NCI-H1694 (cell line): ENCODE measurements at regions not wholly inside any gene's neighbourhood (a gene's known extent, or its start where the extent isn't known, plus 50 kb on each side); places are given as distances from the start of the nearest gene placed in this dataset.
"Not testable (repeated sequence)": the region's sequence is repeated elsewhere in the genome, so short reads cannot be mapped to it uniquely, and the experiment has no call there.

Experiments
- DNase-seq: peaks from one replicate; lab custom pipeline; 2025; lab: John Stamatoyannopoulos, UW

DNA sequence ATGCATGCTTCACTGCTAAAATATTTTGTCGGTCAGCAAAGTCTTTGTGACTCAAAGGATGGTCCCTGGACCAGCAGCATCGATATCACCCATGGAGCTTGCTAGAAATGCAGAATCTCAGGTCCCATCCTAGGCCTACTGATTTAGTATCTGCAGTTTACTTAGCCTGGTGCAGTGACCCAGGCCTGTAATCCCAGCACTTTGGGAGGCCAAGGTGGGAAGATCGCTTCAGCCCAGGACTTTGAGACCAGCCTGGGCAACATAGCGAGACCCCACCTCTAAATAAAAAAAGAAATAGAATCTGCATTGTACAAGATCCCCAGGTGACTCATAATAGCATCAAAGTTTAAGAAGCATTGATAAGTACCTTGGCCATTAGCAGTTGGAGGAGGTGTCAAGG lies 248.7 kb downstream of the CD83 start:
- no peak for DNase-seq

DNA sequence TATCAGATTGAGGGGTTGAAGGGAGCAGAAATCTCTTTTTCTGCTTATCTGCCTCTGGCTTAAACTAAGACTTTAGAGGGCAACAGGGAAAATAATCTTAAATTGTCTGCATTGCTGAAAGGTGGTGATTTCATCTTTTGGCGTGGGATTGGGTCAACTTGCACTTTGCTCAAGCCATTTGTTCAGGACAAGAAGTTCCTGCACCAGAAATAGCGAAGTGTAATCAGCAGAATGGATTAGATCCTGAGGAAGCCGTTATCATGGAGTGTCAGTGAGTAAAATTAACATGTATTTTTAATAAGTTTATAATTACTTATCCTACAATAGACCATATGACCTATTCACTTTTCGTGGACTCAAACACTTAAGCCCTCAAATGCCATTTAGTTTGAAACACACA lies 249.3 kb downstream of the CD83 start:
- no peak for DNase-seq

DNA sequence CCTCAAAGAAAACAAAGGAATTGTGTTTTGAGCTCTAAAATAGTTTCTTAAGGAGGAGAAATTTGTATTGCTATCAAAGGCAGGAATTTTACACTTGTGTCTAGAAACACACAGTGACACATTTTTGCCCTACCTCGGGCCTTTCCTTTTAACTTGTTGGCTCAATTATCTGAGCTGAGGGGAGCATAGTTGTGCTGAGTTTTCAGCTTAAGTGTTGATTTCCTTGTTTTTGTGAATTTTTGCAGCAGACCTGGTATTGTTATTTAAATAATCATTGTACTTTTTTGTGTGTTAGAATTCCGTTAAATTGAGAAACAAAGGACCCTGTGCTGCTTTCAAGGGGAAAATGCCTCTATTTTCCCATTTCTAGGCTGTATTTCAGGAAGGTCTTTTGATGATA lies 249.7 kb downstream of the CD83 start:
- no peak for DNase-seq

DNA sequence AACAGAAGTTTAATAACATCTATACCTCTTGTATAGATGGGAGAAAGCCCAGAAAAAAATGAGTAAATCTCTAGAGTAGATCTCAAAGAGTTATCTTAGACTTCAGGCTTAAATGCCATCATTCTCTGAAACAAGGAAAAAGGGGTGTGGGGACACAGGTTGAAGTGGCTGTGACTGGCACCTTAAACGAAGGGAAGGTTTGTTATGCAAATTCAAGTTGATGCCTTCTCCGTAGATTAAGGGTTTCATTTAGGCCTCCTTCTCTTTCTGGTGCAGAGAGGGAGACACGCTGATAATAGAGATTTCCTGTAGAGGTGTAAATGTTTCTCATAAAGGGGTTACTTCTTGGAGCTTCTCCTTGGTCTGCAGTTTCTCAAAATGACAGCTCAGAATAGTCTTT lies 252.1 kb downstream of the CD83 start:
- DNase-seq: no peak

DNA sequence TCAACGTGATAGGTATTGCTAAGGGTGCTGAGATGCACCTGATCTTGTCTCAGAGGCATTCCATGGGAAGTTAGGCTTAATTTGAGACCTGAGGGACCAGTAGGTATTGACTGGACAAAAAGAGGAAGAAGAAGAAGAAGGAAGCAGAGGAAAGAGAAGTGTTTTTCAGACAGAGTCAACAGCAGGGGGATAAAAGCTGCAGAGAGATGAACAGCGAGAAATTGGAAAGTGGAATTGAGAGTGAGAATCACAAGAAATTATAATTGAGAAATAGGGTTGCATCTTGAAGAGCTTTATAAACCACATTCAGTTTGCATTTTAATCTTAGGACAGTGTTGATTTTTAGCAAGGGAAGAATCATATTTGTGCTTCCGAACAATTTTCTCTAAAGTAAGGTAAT lies 254.0 kb downstream of the CD83 start:
- no peak for DNase-seq

DNA sequence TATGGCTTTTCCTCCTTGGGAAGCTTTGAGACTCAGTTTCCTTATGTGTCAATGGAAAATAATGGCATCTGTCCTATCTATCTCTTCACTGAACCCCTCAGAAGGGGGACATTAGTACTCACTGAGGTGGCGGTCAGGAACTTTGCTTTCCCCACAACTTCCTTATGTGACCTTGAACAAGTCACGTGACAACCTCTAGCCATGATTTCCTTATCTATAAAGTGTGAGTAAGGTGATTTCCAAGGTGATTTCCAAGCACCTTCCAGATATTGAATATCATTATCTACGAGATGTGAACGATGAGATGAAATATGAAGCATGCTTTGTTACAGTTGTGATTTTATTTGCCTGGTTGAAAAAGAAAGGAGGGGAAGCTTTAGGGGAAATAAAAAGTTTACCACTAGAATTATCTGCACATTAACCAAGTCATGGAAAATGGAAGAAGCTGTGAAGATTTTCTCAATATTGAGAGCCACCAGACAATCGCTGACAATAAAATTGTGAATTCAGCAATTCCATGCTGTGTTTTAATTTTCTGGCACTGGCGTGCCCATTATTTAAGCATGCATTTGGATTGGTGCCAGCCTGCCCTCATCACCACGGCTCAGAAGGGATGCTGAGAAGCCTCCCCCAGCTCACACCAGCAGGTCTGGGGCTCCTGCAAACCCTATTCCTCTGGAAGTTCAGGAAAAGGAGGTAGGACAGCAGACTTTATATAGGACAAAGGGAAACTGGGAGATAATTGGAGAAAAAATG lies 255.3 kb downstream of the CD83 start:
- no peak for DNase-seq

DNA sequence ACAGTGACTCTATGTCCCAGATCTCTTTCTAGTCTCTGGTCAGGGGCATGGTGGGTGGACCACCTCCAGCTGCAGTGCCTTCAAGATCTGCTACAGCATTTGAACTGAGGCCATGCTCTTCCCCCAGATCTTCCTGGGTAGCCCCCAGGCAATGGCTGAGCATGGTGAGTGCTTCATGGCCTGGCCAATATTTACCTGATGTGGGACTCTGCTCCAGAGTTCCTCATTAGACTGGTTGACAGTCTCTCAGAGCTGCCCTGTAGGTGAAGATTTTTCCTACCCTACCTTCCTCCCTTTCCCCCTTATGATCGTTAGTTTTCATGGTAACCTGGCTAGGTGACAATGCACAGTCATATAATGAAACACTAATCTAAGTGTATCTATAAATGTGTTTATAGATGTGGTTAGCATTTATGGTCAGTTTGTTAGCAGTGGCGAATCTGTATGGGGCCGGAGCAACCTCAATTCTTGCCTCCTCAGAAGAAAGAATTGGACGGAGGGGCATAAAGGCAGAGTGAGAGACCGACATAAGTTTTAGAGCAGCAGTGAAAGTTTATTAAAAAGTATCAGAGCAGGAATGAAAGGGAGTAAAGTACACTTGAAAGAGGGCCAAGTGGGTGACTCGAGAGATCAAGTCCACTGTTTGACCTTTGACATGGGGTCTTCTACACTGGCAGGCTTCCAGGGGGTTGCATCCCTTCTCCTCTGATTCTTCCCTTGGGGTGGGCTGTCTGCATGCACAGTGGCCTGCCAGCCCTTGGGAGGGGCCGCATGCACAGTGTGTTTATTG lies 256.3 kb downstream of the CD83 start:
- no peak for DNase-seq

DNA sequence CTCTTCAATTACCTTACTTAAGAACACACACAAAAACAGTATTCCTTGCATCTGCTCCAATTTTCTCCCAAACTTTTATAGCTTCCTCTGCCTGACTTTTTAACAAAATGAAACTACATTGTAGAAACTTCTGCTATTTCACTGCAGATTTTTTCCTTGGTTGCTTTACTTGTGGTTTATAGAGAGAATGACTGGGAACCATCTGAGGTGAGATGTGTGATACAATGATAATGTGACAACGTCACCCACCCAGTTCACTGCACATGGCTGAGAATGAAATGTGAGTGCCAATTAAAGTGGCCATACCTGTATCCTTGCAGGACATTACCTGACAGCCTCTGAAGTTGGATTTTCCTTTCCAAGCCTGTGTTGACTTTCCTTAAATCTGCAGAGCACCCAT lies 258.4 kb downstream of the CD83 start:
- no peak for DNase-seq

DNA sequence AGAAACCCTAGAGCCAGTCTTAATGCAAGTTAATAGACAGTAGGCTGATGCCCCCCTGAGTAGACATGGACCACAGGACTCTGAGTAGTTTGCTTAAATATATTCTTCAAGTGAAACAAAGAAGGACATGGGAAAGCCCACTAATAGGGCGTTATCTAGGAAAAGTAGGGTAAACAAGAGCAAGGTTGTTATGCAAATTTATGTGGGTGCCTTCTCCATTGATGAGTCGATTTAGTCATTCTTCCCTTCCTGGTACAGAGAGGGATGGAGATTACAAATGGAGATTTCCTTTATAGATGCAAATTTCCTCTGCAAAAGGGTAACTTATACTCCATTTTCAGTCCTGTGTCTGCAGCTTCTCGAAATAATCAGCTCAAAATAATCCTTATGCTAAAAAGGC lies 262.0 kb downstream of the CD83 start:
- DNase-seq: no peak

DNA sequence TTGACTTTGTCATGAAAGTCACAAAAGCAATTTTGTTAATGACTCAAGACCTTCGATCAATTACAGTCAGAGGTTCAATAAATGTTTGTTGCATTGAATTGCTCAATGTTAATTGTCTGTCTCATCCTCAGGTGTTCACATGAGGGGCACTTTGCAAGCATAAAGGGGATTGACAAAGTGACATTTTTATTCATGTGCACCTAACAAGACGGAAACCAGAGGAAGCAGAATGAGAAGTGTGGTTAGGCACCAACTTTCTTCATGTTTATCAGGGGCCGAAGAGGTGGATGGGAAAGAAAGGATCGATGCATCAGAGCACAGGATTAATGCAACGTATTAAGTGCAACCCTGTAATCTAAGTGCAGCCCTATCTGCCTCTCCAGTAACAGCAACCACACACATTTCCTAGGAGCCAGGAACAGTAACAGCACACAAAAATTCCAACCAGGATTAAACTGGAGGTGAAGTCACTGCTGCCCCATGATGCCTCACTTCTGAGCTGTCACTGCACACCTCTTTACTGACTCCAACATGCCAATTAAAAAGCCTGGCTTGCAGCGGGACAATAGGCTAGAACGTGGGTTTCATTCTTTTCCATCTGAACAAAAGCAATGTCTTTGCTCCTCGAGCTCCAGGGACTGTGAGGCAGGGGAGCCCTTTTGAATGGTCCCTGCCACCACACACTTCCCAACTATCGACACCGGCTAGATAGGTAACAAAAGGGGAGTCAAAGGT lies 262.7 kb downstream of the CD83 start:
- DNase-seq: no peak

DNA sequence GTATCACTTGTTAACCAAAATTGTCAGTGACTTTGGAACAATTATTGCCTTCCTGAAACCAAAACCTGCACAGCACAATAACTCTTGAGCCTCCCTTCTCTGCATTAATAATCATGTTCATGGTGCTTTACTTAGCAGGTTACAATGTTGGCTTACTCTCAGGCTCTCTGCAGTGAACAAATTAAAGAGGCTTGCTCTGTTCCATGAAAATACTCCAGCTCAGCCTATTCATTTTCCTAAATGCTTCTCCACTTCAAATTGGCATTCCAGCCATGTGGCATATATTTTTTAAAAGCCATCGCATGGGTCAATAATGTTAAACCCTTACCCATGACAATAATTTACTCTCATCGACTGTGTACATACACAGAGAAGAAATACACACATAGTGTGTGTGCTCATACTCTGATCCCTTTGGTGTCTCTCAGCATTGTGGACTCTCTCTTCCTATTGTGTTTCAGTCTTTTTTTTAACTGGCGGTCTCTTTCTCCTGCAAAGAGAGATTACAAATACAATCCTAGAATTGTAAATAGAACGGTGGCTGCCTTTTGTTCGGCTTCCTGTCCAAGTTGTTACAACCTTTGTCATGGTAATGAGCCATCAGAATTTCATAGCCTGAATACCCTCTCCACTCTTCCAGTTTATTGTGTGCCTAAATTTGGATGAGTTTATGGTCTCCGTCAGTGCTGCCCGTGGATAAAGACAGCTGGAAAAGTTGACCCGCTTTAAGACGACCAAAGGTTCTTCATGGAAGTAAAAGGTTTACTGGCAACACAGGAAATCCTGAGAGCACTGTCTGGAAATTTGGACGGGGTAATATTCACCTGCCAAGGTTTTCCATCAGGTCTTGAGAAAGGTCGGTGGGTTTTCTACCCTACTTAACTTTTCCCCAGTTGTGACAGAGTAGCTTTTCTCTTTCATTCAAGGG lies 263.6 kb downstream of the CD83 start:
- no peak for DNase-seq

DNA sequence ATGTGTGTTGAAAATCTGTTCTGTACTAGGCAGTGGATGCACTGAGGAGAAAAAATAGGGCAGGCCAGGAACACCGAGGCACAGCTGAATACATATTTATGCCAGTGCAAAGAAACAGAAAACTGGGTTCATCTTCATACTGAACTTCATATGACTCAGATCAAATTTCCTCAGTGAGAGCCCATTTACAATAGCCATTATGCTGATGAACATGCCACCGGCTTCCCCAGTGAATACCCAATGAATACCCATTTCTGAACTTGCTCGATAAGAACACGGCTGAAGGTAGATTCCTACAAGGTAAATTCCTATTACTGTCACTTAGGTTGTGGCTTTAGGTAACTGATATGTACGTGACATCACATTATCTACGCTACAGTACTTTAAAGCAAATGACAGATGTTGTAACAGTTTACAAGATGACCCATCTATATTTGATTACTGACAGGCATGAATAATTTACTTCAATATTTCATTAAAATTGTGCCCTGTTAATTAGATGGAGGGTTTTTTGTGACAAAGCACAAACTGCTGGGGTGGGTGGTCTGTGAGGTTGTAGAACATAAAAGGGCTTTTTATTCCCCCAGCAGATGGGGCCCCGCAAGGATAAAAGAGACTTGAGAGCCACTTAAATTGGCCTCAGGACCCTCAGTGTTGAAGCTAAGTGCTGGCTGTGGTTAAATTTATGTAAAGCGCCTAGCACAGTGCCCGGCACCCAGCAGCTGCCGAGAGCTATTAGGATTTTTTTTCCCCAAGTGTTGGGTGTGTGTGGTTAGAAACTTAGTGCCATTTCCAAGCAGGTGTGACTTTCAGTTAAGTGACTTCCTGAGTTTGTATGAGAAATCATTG lies 264.5 kb downstream of the CD83 start:
- DNase-seq: no peak

DNA sequence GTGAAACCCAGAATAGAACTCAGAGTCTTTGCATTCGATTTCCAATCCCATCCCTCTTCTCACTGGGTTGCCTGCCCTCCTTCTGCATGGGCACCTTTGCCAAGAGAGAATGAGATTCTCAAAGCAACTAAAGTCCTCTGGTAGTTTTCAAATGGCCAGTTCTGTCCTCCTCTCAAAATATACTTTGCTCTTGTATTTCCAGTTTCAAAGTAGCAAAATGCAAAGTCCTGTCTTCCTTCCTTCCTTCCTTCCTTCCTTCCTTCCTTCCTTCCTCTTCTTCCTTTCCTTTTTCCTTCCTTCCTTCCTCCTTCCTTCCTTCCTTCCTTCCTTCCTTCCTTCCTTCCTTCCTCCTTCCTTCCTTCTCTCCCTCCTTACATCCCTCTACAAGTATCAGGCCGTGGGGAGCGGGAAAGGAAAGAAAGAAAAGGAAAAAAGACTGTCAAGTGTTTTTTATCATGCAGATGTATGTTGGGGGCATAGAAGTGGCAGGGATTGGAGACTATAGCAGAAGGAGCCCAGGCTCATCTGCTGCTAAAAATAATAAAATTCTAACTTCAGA lies 265.2 kb downstream of the CD83 start:
- no peak for DNase-seq

DNA sequence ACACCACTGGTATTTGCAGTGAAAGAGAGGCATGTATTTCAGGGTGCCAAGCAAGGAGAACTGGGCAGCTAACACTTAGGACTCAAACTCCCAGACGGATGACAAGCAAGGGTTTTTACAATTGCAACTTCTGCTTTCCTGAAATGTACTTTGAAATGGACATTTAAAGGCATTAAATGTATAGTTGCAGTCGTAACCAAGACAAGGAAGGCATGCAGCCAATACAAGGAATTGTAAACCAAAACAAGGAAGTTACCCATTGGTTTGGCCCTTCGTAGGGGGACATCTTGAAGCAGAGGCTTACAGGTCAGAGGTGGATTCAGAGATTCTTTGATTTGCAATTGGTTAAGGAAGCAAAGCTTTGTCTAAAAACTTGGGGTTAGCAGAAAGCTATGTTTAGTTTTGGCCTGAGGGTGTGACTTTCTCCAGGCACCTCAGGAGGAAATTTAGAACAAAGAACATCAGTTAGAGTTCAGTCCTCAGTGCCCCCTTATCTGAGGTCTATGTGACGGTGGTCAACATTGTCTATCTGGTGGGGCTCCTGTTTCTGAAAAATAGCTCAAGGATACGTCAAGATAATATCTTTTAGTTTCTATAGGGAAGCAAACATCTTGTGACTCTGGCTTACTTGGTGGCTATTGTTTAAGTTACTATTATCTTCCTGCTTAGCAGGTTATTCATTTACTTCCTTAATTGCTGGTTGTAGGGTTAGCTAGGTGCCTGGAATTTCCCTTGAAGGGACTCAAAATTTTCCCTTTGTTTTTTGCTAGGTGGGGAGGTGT lies 266.0 kb downstream of the CD83 start:
- DNase-seq: no peak

DNA sequence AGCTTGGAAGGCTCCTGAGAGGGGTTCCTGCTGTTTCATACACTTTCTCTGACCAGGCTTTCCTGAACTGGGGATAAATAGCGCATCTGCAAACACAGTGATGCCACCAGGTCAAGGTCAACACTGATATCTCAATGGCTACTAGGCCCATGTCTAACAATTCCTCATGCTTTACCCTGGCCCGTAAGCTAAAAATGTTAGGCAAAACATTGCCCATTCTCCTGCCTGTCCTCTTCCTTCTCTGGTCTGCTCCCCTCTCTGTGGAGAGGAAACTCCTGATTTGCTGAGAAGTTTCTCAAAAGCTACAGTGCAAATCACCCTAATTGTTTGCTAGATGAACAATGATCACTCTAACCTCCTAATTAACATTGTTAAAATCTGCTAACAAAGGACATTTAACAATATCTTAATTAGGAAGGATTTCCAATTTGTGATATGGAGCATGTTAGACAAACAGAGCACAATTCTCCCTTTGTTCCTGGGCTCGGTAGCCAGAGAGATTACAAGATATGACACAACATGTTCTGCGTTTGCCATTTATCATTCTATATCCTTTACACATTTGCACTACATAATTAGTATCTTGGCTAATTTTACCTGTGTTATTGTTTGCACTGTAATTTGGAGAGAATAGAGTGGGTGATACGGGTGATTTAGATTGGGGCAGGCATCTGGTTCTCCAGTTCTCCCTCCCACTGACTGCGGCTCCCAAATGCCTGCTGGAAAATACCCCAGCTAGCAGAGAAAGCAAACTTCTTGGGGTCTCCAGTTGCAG lies 266.8 kb downstream of the CD83 start:
- DNase-seq: no peak

DNA sequence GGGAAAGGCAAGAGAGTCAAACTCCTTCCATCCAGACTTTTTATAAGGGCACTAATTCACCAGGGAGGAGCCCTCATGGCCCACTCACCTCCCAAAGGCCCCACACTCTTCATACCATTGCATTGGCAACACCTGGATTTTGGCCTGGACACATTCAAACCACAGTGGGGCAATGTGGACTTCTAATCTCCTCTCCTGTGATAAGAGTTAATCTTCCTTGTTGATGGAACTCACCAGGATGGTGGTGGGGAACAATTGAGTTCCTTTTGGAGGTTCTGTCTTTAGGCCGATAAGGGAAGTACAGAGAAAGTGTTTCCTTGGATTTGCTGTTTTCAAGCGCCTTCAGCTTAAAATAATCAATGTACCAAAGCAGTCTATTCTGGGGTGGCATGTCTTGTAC lies 268.7 kb downstream of the CD83 start:
- DNase-seq: no peak

DNA sequence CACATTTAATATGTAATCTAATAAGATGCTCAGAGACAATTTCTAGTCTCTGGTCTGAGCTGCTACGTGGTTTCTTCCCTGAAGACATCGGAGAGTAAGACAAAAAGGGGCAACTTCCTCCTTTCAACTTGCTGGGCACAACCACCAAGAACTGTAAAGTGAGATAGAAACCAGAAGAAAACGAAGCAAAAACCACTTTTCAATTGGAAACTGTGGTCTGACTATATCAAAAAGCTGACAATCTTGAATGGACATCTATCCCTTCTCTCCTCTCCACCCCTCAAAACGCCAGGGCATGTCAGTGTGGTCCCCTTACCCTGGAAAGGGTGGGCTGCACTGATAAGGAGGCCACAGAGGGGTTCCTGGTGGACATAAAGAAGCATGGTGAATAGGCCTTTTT lies 269.1 kb downstream of the CD83 start:
- DNase-seq: no peak

DNA sequence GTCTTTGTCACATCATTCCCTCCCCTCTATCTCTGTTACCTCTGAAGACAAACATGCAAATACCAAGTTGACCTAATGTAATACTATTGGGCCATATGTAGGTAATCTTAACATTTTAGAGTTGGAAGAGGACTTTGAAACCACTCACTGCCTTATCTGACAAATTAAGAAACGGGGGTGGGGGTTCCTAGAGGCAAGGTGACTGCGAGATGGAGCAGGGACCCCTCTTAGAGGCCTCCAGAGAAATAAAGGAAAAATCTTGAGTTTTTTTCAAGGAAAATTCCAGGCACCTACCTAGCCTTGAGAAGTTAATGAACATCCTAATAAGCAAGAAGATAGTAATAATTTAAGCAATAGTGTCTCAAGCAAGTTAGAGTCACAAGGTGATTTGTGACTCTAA lies 270.8 kb downstream of the CD83 start:
- no peak for DNase-seq

DNA sequence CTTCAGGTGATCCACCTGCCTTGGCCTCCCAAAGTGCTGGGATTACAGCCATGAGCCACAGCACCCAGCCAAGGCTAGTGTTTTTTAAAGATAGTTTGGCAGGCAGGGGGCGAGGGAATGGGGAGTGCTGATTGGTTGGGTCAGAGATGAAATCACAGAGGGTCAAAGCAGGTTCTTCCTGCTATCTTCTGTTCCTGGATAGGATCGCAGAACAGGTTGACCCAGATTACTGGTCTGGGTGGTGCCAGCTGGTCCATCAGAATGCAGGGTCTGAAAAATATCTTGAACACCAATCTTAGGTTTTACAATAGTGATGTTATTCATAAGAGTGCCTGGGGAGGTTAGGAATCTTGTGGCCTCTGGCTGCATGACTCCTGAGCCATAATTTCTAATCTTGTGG lies 272.2 kb downstream of the CD83 start:
- DNase-seq: not testable (repeated sequence)
